ENCODE measurements at regions not wholly inside any gene's neighbourhood (a gene's known extent, or its start where the extent isn't known, plus 50 kb on each side); places are given as distances from the start of the nearest gene placed in this dataset.

- TF ChIP-seq CTCF (IDR thresholded peaks at IDR 0.05; ENCODE audit: insufficient read depth, low read depth, low read length) (no peak), EZH2 (IDR thresholded peaks at IDR 0.05; ENCODE audit: insufficient read depth, low read length) (no peak)
These were observed 437.2 kb upstream of the DAB1 start for GRCh38 chr1:57860931-57861565.

Measured in astrocyte (in vitro differentiated cells and primary cell).